ENCODE measurements at regions not wholly inside any gene's neighbourhood (a gene's known extent, or its start where the extent isn't known, plus 50 kb on each side); places are given as distances from the start of the nearest gene placed in this dataset.

DNA sequence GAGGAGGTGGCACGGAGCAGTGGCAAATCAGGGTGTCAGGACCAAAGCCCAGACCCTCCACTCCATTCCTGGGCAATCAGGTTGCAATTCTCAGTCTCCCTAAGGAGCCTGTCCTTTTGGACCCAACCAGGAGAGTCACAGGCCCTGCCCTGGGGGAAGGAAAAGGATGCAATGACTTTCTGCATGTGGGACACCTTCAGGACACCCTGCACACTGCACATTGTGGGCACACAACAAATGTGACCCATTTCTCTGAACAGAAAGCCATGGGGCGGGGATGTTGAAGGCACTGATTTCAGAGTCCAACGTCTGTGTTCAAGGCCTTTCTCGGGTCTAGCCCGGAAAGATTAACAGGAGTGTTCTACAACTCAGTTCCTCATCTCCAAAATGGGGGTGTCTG is 286.2 kb upstream of the FOXF1 start:
- Histone ChIP-seq H3K27me3 (no peaks in the 10 kb centered on the region), H3K36me3 (no peaks in the 10 kb centered on the region), H3K4me3 (replicated peaks in 1 of 3) (no peak overlapping the region), H3K27ac (no peak overlapping the region), H3K9me3 (no peaks in the 10 kb centered on the region), H3K4me1 (no peaks in the 10 kb centered on the region)
- 87 to 90% methylated on average over 5 of the region's 5 CpGs for WGBS, 2 donors
- intact Hi-C loops (cut with DNase I), result no loop called here
- no peak for DNase-seq
- no peak for TF ChIP-seq POLR2A (IDR thresholded peaks at IDR 0.05)
- no peak for TF ChIP-seq CTCF (IDR thresholded peaks at IDR 0.05)

GRCh38 chr16:86224629-86225028 is 285.7 kb upstream of the FOXF1 start:
- WGBS, 2 donors, result 90 to 94% methylated on average over 1 of the region's 1 CpG
- intact Hi-C loops (cut with DNase I), result no loop called here
- no peak for DNase-seq
- Histone ChIP-seq H3K4me1 (no peaks in the 10 kb centered on the region), H3K27ac (no peak overlapping the region), H3K36me3 (no peaks in the 10 kb centered on the region), H3K9me3 (no peaks in the 10 kb centered on the region), H3K27me3 (no peaks in the 10 kb centered on the region), H3K4me3 (replicated peaks in 1 of 3) (no peak overlapping the region)
- TF ChIP-seq CTCF (IDR thresholded peaks at IDR 0.05), result no peak
- TF ChIP-seq POLR2A (IDR thresholded peaks at IDR 0.05), result no peak

DNA sequence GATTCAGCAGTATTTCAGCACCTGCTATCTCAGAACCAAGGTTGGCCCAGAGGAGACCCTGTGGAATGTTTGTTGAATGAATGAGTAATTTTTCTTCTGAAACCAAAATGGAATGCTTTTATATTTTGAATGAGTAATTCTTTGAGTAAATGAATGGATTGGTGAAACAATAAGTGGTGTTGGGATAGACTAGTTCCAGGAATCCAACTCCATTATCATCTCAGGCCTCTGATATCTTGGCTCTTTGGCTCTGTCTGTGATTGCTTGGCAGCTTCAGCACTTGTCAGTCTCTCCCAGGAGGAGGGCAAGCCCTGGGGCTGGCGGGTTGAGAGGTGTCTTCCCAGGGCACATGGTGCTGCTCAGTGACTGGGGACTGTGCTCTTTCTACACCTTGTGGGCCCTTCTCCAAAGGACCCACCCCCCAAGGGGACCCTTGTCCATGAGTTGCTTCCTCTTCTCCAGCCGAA is 284.4 kb upstream of the FOXF1 start:
- Histone ChIP-seq H3K36me3 (no peaks in the 10 kb centered on the region), H3K4me1 (no peaks in the 10 kb centered on the region), H3K4me3 (replicated peaks in 1 of 3) (no peak overlapping the region), H3K27me3 (no peaks in the 10 kb centered on the region), H3K9me3 (no peaks in the 10 kb centered on the region), H3K27ac (no peak overlapping the region)
- no peak for TF ChIP-seq CTCF (IDR thresholded peaks at IDR 0.05)
- no peak for TF ChIP-seq POLR2A (IDR thresholded peaks at IDR 0.05)
- intact Hi-C loops (cut with DNase I), result no loop called here
- DNase-seq, result no peak
- WGBS, 2 donors, result 65 to 88% methylated on average over 2 of the region's 2 CpGs

DNA sequence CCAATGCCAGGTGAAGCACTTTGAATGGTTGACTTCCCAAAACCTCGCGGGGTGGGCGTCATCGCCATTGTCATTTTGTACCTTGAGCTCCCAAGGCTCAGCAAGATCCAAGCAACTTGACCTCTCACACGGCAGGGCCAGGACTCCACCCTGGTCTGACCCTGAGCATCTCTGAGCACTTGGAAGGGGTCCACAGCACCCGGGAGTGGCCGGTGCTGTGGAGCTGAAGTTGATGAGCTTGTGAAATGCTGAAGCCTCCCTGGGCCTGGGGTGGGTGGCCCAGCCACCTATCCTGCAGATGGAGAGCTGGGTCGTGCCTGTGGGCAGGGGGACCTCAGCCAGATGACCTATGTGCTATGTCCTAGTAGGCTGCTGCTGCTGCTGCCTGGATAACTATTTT is 283.3 kb upstream of the FOXF1 start:
- 90 to 93% methylated on average over 5 to 8 of the region's 8 CpGs for WGBS, 2 donors
- Histone ChIP-seq H3K4me1 (no peaks in the 10 kb centered on the region), H3K9me3 (no peaks in the 10 kb centered on the region), H3K4me3 (replicated peaks in 1 of 3) (no peak overlapping the region), H3K36me3 (no peaks in the 10 kb centered on the region), H3K27me3 (no peaks in the 10 kb centered on the region), H3K27ac (no peak overlapping the region)
- intact Hi-C loops (cut with DNase I), result no loop called here
- no peak for DNase-seq
- TF ChIP-seq POLR2A (IDR thresholded peaks at IDR 0.05) (no peak), CTCF (IDR thresholded peaks at IDR 0.05) (no peak)

DNA sequence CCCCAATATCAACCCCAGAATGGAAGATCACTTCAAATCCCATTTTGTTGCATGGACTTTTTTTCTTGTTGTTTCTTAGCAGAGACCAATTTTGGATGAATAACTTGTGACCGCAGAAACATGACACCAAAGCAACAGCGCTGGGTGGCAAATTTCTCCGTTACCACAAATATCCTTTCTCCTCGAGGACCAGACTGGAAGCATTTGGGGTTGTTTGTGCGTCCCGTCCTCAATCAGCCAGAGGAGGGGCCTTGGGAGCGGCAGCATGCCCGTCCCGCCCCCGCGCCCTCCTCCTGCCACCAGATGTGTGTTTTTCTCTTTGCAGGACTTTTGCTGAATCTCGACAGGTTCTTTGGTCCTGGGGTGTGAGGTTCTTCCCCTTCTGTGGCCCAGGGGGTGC is 282.5 kb upstream of the FOXF1 start:
- intact Hi-C loops (cut with DNase I), result no loop called here
- H3K4me1 ChIP-seq, result no peaks in the 10 kb centered on the region
- DNase-seq, result no peak
- H3K36me3 ChIP-seq, result no peaks in the 10 kb centered on the region
- H3K27me3 ChIP-seq, result no peaks in the 10 kb centered on the region
- no peaks in the 10 kb centered on the region for H3K9me3 ChIP-seq
- H3K27ac ChIP-seq, result no peak overlapping the region
- 38 to 41% methylated on average over 12 of the region's 12 CpGs for WGBS, 2 donors
- no peak overlapping the region for H3K4me3 ChIP-seq (replicated peaks in 1 of 3)
- TF ChIP-seq POLR2A (IDR thresholded peaks at IDR 0.05) (no peak), CTCF (IDR thresholded peaks at IDR 0.05) (no peak)
